BJ (cell line): ENCODE measurements at regions not wholly inside any gene's neighbourhood (a gene's known extent, or its start where the extent isn't known, plus 50 kb on each side); places are given as distances from the start of the nearest gene placed in this dataset. TPM values are rescaled to one million over a fixed set of nuclear protein-coding genes. Genes with fewer than 3 reads are reported as not detected.

Source experiments
- CTCF ChIA-PET: fragments of 350-600 bp; formaldehyde crosslinking; extraction: SDS; loops from one replicate; lab custom pipeline; 2021; ENCODE audit warnings: antibody characterized with exemption, inconsistent platforms; lab: Yijun Ruan, JAX
- POLR2A ChIA-PET: fragments of 300-600 bp; sonication (Branson Sonifier 250); formaldehyde crosslinking; extraction: SDS; loops from one replicate; lab custom pipeline; 2021; ENCODE audit warnings: antibody characterized with exemption; lab: Charles Lee
- DNase-seq: peaks from one replicate; pipeline ENCODE4 v3.0.0-alpha.2; 2011; ENCODE audit warnings: low read depth
- H3K27me3 ChIP-seq: 2 replicates; pipeline ENCODE4 v1.6.0; 2011; ENCODE audit warnings: low read length; ENCODE audit not compliant: control insufficient read depth, insufficient read depth
- H3K36me3 ChIP-seq: 2 replicates; pipeline ENCODE4 v1.5.1; 2011; ENCODE audit warnings: low read length; ENCODE audit not compliant: control insufficient read depth, insufficient read depth
- H3K4me3 ChIP-seq: 2 replicates; pipeline ENCODE4 v1.5.1; 2011; ENCODE audit warnings: low read depth, mild to moderate bottlenecking, control low read depth, low read length
- CTCF ChIP-seq: IDR thresholded peaks from 2 replicates; pipeline ENCODE4 v1.5.1; 2011; ENCODE audit warnings: low read depth, mild to moderate bottlenecking, control low read depth, inconsistent platforms, low read length, moderate library complexity; ENCODE audit not compliant: insufficient read depth
- small RNA-seq: library from RNA; depleted of rRNA; stranded (forward); fragments of <200 nt; gene quantifications from one replicate; pipeline ENCODE3, GENCODE V24; 2012; ENCODE audit warnings: low replicate concordance, low read depth; ENCODE audit not compliant: insufficient read length

- ChIA-PET CTCF (interaction anchor here (2.1 kb wide), 1 partner anchor 92 kb away, joined by 7 read pairs; the partner anchor contains the start of gene DTX4), POLR2A (no interaction called here)
- no peak for DNase-seq
- Histone ChIP-seq H3K36me3 (no peaks in the 10 kb centered on the region), H3K4me3 (no peak overlapping the region), H3K27me3 (no peaks in the 10 kb centered on the region)
- TF ChIP-seq CTCF: no peak
Observed at GRCh38 chr11:59263225-59263894, 50.6 kb upstream of the MPEG1 start.

Small RNA genes in the stretch of these regions (small RNA-seq; reads per million reads assigned to genes)
- not detected for gene RN7SL435P
